HUDEP-2 (cell line): ENCODE measurements at regions not wholly inside any gene's neighbourhood (a gene's known extent, or its start where the extent isn't known, plus 50 kb on each side); places are given as distances from the start of the nearest gene placed in this dataset.
"Not testable (repeated sequence)": the region's sequence is repeated elsewhere in the genome, so short reads cannot be mapped to it uniquely, and the experiment has no call there.

ENCODE experiments used
- DNase-seq, 76 experiments: peaks; one replicate each; lab custom pipeline; 2025; ENCODE audit not compliant: unreplicated experiment in 76 of 76; lab: John Stamatoyannopoulos, UW

DNA sequence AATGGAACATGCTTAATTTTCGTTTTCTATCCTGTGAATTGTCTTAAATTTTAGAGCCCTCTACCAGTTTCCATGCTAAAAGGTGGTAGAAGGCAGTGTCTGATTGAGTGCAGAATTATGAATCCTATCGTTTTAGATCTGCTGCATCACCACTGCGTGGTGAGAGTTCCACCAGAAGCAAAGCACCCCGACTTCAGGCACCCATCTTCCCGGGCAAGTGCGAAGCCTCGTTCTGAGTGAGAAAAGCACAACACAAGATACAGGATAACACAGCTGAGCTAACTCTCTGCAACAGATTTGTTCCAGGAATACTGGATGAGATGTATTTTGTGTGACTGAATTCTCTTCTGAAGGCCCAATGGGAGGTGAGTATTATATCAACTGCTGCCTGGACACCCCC, 471.5 kb downstream of the EIPR1 start:
- DNase-seq: no peak

DNA sequence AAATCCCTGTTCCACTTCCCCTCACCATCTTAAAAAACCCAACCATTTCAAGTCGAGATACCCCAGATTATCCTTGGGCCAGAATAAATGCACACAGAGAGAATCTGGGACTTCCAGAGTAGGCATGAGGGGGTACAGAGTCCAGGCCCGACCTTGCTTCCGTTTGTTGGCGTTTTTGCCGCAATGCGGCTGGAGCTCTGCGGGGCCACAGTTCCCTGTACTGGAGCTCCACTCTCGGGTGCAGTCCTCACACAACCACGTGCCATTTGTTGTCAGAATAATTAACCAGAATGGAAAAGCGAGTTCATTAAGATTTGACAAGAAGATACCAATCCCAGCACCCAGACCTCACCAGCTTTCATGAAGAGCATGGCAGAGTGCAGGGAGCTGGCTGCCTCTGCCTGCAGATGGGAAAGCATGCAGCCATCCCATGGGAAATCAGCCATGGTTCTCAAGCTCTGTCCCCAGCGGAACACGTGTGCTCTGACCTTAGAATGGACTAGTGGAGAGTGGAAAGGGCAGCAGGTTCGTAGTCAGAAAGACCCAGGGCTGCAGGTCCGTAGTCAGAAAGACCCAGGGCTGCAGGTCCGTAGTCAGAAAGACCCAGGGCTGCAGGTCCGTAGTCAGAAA, 472.8 kb downstream of the EIPR1 start:
- DNase-seq: no peak

DNA sequence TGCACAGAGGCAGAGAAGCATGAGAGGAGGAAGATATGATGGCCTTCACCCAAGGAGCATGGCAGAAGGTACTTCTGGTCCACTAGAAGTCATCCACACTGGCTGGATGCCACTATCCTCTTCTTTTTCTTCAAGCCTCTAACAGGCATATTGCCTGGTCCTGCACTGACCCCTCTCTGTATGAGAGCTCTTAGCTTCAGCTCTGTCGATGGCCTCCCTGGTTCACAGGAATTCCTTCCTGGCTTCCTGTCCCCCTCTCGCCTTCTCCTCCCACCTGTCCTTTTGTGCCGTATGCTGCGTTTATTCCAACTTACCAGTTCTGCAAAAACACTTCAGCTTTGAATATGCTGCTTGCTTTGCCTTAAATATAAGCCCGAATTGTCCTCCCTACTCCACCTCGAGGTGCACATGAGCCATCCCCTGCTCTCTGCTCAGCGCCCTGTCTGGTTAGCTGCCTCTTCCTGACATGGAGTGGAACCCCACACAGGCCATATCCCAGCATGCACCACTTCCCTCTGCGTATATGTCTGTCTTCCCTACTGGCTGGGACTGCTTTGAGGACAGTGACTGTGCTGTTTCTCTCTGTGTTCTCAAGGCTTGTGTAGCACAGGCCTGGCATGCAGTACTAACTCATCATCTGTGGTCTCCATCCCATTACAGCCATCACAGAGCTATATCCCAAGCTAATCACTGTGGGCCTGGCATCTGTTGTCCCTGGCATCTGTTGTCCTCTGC, 474.9 kb downstream of the EIPR1 start:
- DNase-seq: no peak

DNA sequence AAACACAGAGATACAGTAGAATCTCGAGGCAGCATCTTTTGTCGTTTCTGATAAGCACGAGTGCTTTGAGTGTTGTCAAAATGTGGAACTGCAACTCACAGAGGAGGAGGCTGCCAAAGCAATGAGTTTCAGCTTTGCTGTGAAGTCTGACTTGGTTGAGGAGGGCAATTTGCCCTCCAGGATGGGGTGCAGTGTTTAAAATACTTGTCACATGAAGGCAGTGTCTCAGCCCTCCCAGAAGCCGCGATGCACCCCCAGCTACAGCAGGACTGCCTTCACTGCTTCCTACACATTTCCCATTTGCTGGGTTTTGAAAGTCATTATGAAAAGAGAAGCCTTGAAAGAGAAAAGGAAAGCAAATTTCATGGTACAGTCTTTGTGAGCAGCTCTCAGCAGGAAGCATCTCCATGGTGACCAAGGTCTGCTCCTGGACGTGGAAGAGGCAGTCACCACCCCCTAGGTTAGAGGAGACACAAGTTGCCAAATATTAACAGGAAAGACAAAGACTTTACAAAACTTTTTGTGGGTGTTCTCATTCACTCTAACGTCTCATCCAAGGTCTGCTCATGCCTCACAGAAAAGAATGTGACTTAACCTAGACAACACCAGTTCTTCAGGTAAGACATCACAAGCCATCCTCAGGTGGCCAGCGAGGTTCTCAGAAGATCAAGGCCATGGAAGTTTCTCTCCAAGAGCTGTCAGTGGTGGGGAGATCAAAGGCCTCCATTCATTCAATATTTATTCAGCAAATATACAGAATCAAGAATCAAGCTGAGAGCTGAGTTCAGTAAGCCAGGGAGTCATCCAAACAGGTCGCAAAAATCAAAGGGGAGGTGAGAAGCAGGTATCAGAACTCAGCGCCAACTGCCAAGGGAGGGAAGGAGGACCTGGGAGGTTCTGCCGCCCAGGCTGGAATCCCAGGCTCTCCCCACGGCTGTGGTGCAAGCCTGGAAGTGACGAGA, 476.0 kb downstream of the EIPR1 start:
- DNase-seq: no peak

DNA sequence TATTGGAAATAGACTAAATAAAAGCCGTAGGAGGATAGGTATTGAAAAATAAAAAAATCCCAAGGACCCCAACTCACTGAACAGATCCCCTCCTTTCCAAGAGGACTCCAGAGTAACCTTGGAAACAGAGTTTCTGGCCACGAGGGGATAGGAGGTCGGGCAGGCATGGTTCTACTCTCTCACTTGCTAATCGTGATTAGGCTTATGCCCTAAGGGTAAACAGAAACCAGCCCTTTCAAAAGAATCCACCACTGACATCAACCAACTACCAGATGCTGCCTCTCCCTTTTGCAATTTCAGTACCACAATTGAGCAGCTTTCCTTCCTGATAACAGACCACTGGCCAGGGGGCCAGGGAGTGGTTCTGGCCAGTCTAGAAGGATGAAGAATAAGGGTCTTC, 477.8 kb downstream of the EIPR1 start:
- no peak for DNase-seq

DNA sequence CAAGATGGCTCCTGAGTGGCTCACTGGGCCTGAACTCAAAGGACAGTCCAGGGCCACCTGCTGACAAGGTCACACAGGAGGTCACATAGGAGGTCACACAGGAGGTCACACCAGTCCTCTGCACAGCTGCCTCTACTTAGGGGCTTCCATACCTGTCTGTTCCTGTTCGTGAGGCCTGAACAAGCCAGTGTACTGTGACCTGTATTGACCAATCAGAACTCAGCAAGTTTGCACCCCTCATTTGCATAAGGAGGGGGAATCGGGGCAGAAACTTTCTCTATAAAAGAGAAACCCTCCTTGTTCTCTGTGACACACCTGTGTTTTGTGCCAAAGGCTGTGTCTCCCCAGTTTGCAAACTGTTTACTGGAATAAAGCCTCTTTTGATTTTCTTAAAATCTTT, 478.9 kb downstream of the EIPR1 start:
- DNase-seq: no peak

DNA sequence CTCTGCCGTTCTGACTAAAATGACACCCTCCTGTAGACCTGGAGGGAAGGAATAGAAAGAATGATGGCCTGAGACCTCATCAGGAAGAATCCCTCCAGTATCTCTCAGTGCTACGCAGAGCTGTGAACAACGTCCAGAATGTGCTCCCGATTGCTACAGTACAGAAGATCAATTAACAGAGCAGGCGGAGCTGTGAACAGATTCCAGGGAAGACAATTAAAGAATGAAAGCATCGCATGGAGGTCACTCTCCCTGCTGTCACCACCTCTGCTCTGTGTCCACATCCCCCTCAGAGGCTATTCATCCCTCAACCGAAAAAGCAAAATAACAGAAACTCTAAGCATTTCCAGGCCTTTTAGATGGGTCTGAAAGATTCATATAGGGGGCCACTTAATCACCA, 481.0 kb downstream of the EIPR1 start:
- DNase-seq: no peak

DNA sequence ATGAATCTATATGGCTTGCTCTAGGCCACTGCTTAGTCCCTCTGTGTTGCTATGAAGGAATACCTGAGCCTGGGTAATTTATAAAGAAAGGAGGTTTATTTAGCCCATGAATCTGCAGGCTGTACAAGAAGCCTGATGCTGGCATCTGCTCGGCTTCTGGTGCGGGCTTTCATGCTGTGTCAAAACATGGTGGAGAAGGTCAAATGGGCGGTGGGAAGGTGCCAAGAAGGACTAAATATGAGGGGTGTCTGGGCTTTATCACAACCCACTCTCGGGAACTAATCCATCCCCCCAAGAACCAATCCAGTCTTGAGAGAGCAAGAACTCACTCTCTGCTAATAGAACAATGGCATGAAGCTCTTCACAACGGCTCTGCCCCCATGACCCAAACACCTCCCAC, 481.6 kb downstream of the EIPR1 start:
- no peak for DNase-seq

DNA sequence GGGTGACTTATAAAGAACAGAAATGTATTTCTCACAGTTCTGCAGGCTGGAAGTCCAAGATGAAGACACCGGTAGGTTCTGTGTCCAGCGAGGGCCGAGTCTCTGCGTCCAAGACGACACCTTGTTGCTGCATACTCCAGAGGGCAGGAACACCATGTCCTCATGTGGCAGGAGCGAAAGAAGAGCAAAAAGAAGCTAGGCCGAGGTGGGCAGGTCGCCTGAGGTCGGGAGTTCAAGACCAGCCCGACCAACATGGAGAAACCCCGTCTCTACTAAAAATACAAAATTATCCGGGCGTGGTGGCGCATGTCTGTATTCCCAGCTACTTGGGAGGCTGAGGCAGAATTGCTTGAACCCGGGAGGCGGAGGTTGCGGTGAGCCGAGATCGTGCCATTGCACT, 483.6 kb downstream of the EIPR1 start:
- DNase-seq: not testable (repeated sequence)

DNA sequence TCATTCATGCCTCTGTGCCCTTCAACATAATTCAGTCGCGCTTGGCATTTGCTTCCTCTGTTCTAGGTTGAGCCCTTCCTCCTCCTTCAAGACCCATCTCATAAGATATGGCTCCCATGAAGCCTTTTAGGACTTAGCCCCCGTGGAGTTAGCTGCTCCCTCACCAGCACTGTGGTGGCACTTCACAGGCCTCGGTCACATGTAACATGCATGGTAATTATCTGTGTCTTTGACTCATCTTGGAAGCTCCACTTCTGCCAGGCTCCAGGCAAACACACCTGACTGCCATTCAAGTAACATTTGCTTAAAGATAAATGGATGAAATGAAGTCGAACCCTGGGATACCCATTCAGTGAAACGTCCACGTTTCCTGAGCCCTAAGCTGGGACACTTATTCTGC, 484.7 kb downstream of the EIPR1 start:
- DNase-seq: no peak

DNA sequence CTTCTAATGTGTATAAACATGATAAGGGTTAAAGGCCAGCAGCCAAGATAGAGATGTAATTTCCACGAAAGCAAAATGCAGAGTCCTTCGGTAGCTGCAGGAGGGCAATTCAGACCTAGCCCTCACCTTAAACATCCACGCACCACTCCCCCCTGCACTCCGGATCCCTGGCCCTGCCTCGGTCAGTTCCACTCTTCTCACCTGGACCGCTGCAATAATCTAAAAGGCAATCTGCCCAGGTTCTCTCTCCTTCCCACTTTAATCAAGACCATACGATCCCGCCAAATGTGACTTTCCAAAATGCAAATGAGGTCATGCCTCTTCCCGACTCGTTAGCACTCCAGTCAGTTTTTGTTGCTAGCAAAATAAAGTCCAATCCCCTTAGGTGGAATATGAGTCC, 485.2 kb downstream of the EIPR1 start:
- no peak for DNase-seq

DNA sequence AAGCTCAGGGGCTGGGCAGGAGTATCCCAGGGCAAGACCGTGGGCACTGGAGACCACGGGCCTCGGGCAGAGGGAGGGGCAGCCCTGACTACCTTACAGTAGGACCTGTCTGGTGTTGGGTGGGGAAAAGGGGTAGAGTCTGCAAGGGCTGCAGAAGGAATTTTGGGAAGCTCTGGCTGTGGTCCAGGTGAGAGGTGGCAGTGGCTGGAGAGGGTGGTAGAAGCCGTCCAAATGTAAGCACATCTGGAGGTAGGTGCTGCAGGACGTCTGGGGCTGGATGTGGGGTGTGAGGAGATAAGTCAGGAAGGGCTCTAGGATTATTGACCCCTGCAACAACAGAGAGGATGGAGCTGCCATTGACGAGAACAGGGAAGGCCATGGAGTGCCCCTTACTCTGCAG, 486.7 kb downstream of the EIPR1 start:
- no peak for DNase-seq

DNA sequence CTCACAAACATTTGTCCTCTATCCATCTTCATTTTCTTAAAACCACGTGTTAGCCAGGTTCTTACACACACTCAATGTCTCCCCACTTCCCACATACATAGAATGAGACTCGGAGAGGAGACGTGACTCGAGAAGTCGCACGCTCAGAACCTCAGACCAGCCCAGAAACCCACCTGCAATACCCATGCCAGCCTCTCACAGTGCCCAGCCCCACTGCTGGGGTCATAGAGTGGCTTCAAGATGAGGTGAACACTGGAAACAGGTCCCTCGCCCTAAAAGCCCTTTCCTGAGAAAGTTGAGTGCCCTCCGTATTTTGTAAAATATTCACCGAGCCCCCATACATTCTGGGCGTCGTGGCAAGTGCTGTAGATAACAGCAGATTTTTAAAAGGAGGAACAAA, 487.4 kb downstream of the EIPR1 start:
- no peak for DNase-seq

DNA sequence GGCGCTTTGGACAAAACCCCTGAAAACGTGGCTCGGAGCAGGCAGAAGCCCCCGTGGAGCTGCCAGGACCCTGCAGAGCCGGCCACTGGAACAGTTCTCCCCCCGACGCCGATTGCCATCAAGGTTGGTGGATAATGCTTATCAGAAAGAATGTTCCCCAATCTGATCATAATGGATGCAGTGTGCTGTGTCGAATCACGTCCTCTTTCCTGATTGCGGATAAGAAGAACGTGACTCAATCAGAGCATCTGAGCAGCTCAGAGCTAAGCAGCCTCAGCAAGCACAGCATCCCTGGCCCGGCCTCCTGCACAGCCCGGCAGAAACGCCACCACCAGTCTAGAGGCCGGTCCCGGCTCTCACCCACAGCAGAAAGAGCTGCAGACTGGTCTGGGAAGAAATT, 488.0 kb downstream of the EIPR1 start:
- no peak for DNase-seq

DNA sequence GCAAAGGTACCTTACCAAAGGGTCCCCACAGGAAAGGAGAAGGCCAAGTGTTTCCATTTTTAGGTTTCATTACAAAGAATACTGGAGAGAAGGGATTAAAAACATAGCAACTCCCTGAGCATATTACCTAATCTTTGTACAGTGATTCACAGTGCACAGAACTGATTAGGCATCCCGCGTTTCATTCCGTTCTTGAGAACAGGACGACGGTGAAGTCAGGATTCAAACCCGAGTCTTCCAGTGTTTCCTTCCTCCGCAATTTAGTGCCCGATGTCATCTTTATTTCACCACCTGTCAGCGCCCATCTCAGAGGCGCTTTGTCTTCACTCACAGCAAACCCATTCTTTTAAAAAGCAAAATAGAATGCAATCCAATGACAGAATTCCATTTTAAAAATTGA, 488.5 kb downstream of the EIPR1 start:
- DNase-seq: no peak

DNA sequence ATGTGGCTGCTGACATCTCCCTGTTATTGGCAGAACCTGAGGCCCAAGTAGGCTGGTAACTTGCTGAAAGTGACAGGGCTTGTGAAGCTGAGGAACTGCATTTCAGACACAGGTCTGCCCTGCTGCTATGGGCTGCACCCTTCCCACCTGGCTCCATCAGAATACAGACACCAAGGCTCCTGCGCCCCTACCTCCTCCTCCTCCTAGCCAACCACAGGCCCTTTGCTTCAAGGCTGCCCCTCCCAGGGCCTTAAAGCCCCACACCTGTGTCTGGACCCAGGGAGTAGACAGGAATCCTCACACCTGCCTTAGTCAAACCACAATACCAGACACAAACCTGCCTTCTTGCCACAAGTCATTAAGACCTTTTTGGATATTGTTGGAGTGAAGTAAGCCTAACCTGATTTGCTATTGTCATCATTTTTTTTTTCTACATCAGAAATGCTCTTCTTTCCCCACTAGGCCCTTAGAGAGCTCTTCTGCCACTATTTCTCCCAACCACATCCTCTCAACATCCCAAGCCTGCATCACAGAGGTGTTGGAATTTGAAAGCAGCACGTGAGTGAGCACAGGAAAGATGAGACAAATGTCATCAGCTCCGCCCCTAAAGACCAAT, 489.7 kb downstream of the EIPR1 start:
- DNase-seq: no peak

DNA sequence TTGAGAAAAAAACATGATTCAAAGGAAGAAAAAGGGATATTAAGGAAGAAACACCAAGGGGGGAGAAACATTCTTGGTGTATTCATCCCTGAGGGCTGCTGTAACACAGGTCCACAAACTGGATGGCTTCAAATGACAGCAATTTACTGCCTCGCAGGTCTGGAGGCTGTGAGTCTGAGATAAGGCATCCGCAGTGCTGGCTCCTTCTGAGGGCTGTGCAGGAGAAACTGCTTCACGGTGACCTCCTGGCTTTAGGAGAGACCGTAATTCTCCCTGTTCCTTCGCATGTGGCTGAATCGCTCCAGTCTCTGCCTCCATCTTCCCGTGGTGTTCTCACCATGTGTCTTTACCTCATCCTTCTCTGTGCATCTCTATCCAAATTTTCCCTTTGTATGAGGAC, 490.7 kb downstream of the EIPR1 start:
- DNase-seq: no peak

DNA sequence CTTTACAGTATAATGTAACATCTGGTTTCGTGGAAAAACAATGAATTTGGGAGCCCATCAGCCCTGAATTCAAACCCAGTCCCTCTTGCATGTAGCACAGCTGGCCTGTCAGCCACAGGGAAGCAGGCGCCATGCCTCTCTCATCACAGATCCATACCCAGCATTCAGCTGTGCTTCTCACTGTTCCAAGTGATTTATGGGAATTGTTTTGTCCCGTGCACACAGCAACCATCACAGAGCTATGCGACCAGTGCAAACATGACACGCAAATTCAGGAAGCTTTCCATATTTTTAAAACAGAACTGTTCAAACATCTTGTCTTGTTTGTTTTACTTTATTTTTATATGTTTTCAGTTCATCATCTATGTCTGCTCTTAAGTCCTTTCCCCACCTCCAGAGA, 496.1 kb downstream of the EIPR1 start:
- no peak for DNase-seq

DNA sequence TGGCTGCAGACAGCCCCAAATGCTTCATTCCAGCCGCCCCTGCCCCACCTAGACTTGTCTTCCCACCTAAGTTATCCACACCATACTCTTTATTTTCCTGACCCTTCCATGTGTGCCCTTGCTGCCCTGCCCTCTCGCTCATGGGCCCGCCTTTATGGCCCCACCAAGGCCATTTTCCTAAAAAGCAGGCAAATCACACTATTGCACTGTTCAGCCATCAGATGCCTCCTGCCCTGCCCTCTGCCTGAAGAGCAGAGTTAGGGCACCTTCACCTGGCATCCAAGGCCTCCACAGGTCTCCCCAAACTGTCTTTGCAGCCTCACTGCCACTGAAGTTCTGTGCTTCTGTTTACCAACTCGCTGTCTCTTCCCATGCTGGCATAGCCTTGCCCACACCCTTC, 496.7 kb downstream of the EIPR1 start:
- no peak for DNase-seq

DNA sequence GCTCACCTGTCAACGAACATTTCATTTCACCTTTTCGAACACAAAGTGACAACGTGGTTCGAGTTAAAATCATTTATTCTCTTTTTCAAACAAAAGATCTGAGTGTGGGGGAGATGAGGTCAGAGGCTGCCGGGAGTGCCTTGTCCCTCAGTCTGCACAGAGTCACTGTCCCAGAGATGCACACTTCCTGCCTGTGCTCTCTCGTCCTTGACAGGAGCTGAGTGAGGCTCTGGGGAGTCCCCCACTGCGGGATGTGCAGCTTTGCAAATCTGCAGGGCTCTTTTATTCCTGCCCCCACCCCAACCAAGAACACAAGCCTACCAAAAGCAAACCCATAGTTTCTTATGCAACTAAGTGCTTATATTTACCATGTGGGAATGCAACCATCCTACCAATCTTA, 497.8 kb downstream of the EIPR1 start:
- DNase-seq: no peak

DNA sequence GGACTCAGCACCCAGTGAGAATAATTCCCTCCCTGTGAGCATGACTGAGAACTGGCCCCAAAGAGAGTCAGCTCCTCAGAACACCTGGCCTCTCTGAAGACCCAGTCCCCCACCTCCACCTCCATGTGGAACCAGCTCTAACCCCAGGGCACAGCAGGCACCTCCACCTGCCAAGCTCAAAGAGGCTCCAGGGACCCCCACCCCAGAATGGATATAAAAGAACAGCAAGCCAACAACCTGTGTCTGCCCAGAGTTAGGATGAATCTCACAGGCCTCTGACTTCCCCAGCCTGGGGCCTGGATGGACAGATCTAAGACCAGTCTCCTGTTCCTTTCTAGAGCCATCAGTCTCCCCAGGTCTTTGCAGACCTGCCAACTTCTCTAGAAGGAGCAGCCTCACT, 498.5 kb downstream of the EIPR1 start:
- no peak for DNase-seq
